ENCODE measurements at regions not wholly inside any gene's neighbourhood (a gene's known extent, or its start where the extent isn't known, plus 50 kb on each side); places are given as distances from the start of the nearest gene placed in this dataset.

- TF ChIP-seq CTCF (IDR thresholded peaks at IDR 0.05; ENCODE audit: extremely low read depth, missing control alignments) = no peak
- DNase-seq (ENCODE audit: low spot score) = no peak
Measured at GRCh38 chr4:41410049-41410448, 127.9 kb upstream of the LIMCH1 start.

- no peak for TF ChIP-seq CTCF (IDR thresholded peaks at IDR 0.05; ENCODE audit: extremely low read depth, missing control alignments)
- no peak for DNase-seq (ENCODE audit: low spot score)
Measured at GRCh38 chr4:41413670-41414411, 124.1 kb upstream of the LIMCH1 start.

GRCh38 chr4:41414412-41414779 lies 123.6 kb upstream of the LIMCH1 start:
- no peak for DNase-seq (ENCODE audit: low spot score)

GRCh38 chr4:41418444-41418843 lies 119.5 kb upstream of the LIMCH1 start:
- TF ChIP-seq CTCF (IDR thresholded peaks at IDR 0.05; ENCODE audit: extremely low read depth, missing control alignments) = no peak

More at GRCh38 chr4:41414412-41414779, 123.6 kb upstream of the LIMCH1 start:
- no peak for TF ChIP-seq CTCF (IDR thresholded peaks at IDR 0.05; ENCODE audit: extremely low read depth, missing control alignments)

GRCh38 chr4:41420541-41420940 lies 117.4 kb upstream of the LIMCH1 start:
- no peak for DNase-seq (ENCODE audit: low spot score)
- TF ChIP-seq CTCF (IDR thresholded peaks at IDR 0.05; ENCODE audit: extremely low read depth, missing control alignments) = no peak

More at GRCh38 chr4:41418444-41418843, 119.5 kb upstream of the LIMCH1 start:
- DNase-seq (ENCODE audit: low spot score) = no peak

GRCh38 chr4:41423117-41423516 lies 114.8 kb upstream of the LIMCH1 start:
- no peak for TF ChIP-seq CTCF (IDR thresholded peaks at IDR 0.05; ENCODE audit: extremely low read depth, missing control alignments)
- no peak for DNase-seq (ENCODE audit: low spot score)

GRCh38 chr4:41424522-41424921 lies 113.4 kb upstream of the LIMCH1 start:
- DNase-seq (ENCODE audit: low spot score) = no peak
- no peak for TF ChIP-seq CTCF (IDR thresholded peaks at IDR 0.05; ENCODE audit: extremely low read depth, missing control alignments)

Data from GM20000 (cell line).